GM23338 (cell line): ENCODE measurements at regions not wholly inside any gene's neighbourhood (a gene's known extent, or its start where the extent isn't known, plus 50 kb on each side); places are given as distances from the start of the nearest gene placed in this dataset.

Experiments
- ATAC-seq: fragments of 200-7000 bp; cut with Tn5 transposase; 3 replicates; pipeline ENCODE4 v1.9.1; 2020
- DNase-seq: peaks from one replicate; pipeline ENCODE4 v3.0.0-alpha.2; 2015; ENCODE audit warnings: low spot score
- H2AFZ ChIP-seq: fragments of 200-600 bp; sonication (generic); 2 replicates; pipeline ENCODE4 v1.8.0; 2016; ENCODE audit warnings: antibody characterized with exemption, mild to moderate bottlenecking, moderate library complexity
- H3F3A ChIP-seq: fragments of 200-600 bp; sonication (generic); replicated peaks from 2 replicates; pipeline ENCODE4 v1.8.0; 2017; ENCODE audit warnings: antibody characterized with exemption, mixed run types, low read depth
- H3K27ac ChIP-seq: fragments of 200-600 bp; sonication (generic); 2 replicates; pipeline ENCODE4 v1.6.1; 2016; ENCODE audit warnings: low read depth
- H3K27me3 ChIP-seq: fragments of 200-600 bp; sonication (generic); 2 replicates; pipeline ENCODE4 v1.8.0; 2016; ENCODE audit warnings: mild to moderate bottlenecking, mixed run types, moderate library complexity; ENCODE audit not compliant: insufficient read depth
- H3K36me3 ChIP-seq: fragments of 200-600 bp; sonication (generic); 2 replicates; pipeline ENCODE4 v1.8.0; 2016; ENCODE audit warnings: mild to moderate bottlenecking; ENCODE audit not compliant: insufficient read depth
- H3K4me1 ChIP-seq: fragments of 200-600 bp; sonication (generic); 2 replicates; pipeline ENCODE4 v1.8.0; 2016; ENCODE audit warnings: mild to moderate bottlenecking, moderate library complexity; ENCODE audit not compliant: insufficient read depth
- H3K4me2 ChIP-seq: fragments of 200-600 bp; sonication (generic); 2 replicates; pipeline ENCODE4 v1.7.1; 2017; ENCODE audit warnings: mixed run types
- H3K4me3 ChIP-seq: fragments of 200-600 bp; sonication (generic); 2 replicates; pipeline ENCODE4 v1.6.1; 2016; ENCODE audit warnings: mixed run types
- H3K79me2 ChIP-seq: fragments of 200-600 bp; sonication (generic); replicated peaks from 2 replicates; pipeline ENCODE4 v1.8.0; 2017; ENCODE audit warnings: mild to moderate bottlenecking; ENCODE audit not compliant: insufficient read depth
- H3K9me2 ChIP-seq: fragments of 200-600 bp; sonication (generic); 2 replicates; pipeline ENCODE4 v1.8.0; 2017; ENCODE audit not compliant: insufficient read depth
- H4K20me1 ChIP-seq: fragments of 200-600 bp; sonication (generic); replicated peaks from 2 replicates; pipeline ENCODE4 v1.8.0; 2017; ENCODE audit warnings: mild to moderate bottlenecking; ENCODE audit not compliant: insufficient read depth
- H3K27ac Mint-ChIP-seq: 2 replicates; pipeline ENCODE4 v1.8.0; 2020; ENCODE audit warnings: inconsistent platforms, mild to moderate bottlenecking, moderate library complexity, mixed read lengths
- H3K27me3 Mint-ChIP-seq: 3 replicates; pipeline ENCODE4 v1.8.0; 2022; ENCODE audit warnings: low read depth, mild to moderate bottlenecking, moderate library complexity, mixed read lengths, inconsistent platforms; ENCODE audit not compliant: insufficient read depth, poor library complexity
- H3K36me3 Mint-ChIP-seq: 3 replicates; pipeline ENCODE4 v1.8.0; 2021; ENCODE audit warnings: low read depth, mild to moderate bottlenecking, inconsistent platforms, moderate library complexity, mixed read lengths
- H3K4me1 Mint-ChIP-seq: 3 replicates; pipeline ENCODE4 v1.8.0; 2020; ENCODE audit warnings: mild to moderate bottlenecking, inconsistent platforms, mixed read lengths
- H3K4me3 Mint-ChIP-seq: 3 replicates; pipeline ENCODE4 v1.8.0; 2021; ENCODE audit warnings: moderate library complexity, mild to moderate bottlenecking, inconsistent platforms, mixed read lengths
- H3K9me3 Mint-ChIP-seq: 3 replicates; pipeline ENCODE4 v1.8.0; 2020; ENCODE audit warnings: moderate library complexity, mild to moderate bottlenecking, inconsistent platforms, mixed read lengths
- CREB1 ChIP-seq: fragments of 250-450 bp; sonication (Bioruptor Pico); IDR thresholded peaks from 2 replicates; pipeline ENCODE4 v1.5.0; 2020; ENCODE audit warnings: low read depth, mild to moderate bottlenecking, moderate library complexity
- EZH2 ChIP-seq: fragments of 200-600 bp; sonication (generic); IDR thresholded peaks from one replicate; pipeline ENCODE4 v1.8.0; 2017; ENCODE audit warnings: antibody characterized with exemption, mild to moderate bottlenecking, low read depth; ENCODE audit not compliant: unreplicated experiment
- EZH2phosphoT487 ChIP-seq: fragments of 200-600 bp; sonication (generic); IDR thresholded peaks from one replicate; pipeline ENCODE4 v1.8.1; 2018; ENCODE audit warnings: antibody characterized with exemption; ENCODE audit not compliant: unreplicated experiment
- JUNB ChIP-seq: IDR thresholded peaks from one replicate; pipeline ENCODE4 v1.6.1; 2016; ENCODE audit warnings: antibody characterized with exemption; ENCODE audit not compliant: unreplicated experiment
- NANOG ChIP-seq: IDR thresholded peaks from 2 replicates; pipeline ENCODE4 v1.6.1; 2016; ENCODE audit warnings: antibody characterized with exemption, borderline replicate concordance
- POLR2AphosphoS5 ChIP-seq: IDR thresholded peaks from 2 replicates; pipeline ENCODE4 v1.6.1; 2016; ENCODE audit warnings: antibody characterized with exemption, low read depth
- STAT1 ChIP-seq: IDR thresholded peaks from one replicate; pipeline ENCODE4 v1.6.1; 2016; ENCODE audit warnings: antibody characterized with exemption; ENCODE audit not compliant: unreplicated experiment
- ZNF114 ChIP-seq: fragments of 250-450 bp; sonication (Bioruptor Pico); IDR thresholded peaks from 2 replicates; pipeline ENCODE4 v1.5.0; 2020; ENCODE audit warnings: mild to moderate bottlenecking, moderate library complexity
- ZNF331 ChIP-seq: fragments of 250-450 bp; sonication (Bioruptor Pico); IDR thresholded peaks from 2 replicates; pipeline ENCODE4 v1.5.0; 2020; ENCODE audit warnings: low read depth, mild to moderate bottlenecking, moderate library complexity
- TF ChIP-seq, protein P1 (sequence below), 2 experiments: fragments of 200-600 bp in 1 of 2; sonication (generic) in 1 of 2; conservative IDR thresholded peaks; 2 replicates each; pipeline versions ENCODE4 v1.5.1 to v1.6.1; 2016 to 2017; ENCODE audit warnings: antibody characterized with exemption in 2 of 2, low read depth in 2 of 2, mild to moderate bottlenecking in 2 of 2, moderate library complexity in 1 of 2
- TF ChIP-seq, protein P2 (sequence below): IDR thresholded peaks from one replicate; pipeline ENCODE4 v1.6.1; 2018; ENCODE audit warnings: antibody characterized with exemption; ENCODE audit not compliant: unreplicated experiment
- TF ChIP-seq, protein P3 (sequence below): IDR thresholded peaks from 2 replicates; pipeline ENCODE4 v1.6.1; 2016; ENCODE audit warnings: antibody characterized with exemption
- TF ChIP-seq, protein P4 (sequence below): fragments of 250-450 bp; sonication (Bioruptor Pico); IDR thresholded peaks from 2 replicates; pipeline ENCODE4 v1.5.0; 2020; ENCODE audit warnings: mild to moderate bottlenecking, moderate library complexity

DNA sequence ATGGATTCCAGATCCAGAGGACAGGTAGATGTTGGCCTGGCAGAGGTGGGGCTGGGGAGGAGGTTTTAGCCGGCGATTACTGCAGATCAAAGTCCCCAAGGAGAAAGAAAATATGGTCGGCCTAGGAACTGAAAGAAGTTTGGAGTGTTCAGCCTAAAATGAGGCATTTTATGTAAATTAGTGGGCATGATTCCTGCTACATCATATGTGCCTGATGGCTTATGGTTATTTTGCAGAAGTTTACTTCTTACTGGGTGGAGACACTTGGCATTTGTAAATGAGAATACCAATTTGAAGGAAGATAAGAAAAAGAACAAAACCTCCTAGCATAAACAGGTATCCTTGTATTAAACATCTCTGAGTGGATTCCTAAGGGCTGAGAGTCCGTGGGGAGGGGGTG, 149.3 kb downstream of the FOXL1 start (continued):
- TF ChIP-seq, protein P1, sequence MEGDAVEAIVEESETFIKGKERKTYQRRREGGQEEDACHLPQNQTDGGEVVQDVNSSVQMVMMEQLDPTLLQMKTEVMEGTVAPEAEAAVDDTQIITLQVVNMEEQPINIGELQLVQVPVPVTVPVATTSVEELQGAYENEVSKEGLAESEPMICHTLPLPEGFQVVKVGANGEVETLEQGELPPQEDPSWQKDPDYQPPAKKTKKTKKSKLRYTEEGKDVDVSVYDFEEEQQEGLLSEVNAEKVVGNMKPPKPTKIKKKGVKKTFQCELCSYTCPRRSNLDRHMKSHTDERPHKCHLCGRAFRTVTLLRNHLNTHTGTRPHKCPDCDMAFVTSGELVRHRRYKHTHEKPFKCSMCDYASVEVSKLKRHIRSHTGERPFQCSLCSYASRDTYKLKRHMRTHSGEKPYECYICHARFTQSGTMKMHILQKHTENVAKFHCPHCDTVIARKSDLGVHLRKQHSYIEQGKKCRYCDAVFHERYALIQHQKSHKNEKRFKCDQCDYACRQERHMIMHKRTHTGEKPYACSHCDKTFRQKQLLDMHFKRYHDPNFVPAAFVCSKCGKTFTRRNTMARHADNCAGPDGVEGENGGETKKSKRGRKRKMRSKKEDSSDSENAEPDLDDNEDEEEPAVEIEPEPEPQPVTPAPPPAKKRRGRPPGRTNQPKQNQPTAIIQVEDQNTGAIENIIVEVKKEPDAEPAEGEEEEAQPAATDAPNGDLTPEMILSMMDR (conservative IDR thresholded peaks at IDR 0.05; ENCODE audit: low read depth in 2 of 2): no peak
- no peak for TF ChIP-seq JUNB

DNA sequence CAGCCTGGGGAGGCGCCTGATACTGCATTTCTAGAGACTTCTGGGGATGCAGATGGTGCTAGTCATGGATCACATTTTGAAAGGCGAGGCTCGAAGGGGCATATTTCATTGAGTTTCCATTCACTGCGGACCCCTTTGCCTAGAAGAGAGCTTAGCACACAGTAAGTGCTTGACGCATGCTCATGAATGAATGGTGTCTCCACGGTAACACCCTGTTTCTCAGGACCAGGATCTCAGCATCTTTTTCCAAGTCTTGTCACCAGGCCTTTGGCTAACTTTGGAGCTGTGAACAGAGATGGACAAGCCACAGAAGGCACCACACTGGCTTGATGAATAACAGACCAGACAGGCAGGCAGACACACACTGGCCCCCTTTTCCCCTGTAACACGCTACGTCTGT, 151.3 kb downstream of the FOXL1 start:
- H3K9me3 Mint-ChIP-seq: no peaks in the 10 kb centered on the region
- Histone ChIP-seq H3K4me1 (peaks cover 22% of the 10 kb centered on the region), H3K9me2 (no peaks in the 10 kb centered on the region), H3K79me2 (no peaks in the 10 kb centered on the region), H3K27ac (no peak overlapping the region), H2AFZ (no peak overlapping the region), H3K27me3 (no peaks in the 10 kb centered on the region), H3K4me3 (no peak overlapping the region), H3F3A (peaks cover 4% of the 10 kb centered on the region; the same call in 1 of the 2 replicates), H4K20me1 (no peaks in the 10 kb centered on the region), H3K4me2 (no peak overlapping the region), H3K36me3 (no peaks in the 10 kb centered on the region)
- H3K4me3 Mint-ChIP-seq: no peak overlapping the region
- DNase-seq (no peak), ATAC-seq (no peak)
- no peaks in the 10 kb centered on the region; the same call in 2 of the 3 replicates for H3K36me3 Mint-ChIP-seq
- H3K4me1 Mint-ChIP-seq: peaks cover 34% of the 10 kb centered on the region
- peaks cover 20% of the 10 kb centered on the region for H3K27me3 Mint-ChIP-seq
- no peak overlapping the region for H3K27ac Mint-ChIP-seq
- TF ChIP-seq EZH2phosphoT487 (no peak), EZH2 (no peak), NANOG (no peak), CREB1 (no peak), ZNF114 (no peak), POLR2AphosphoS5 (no peak), STAT1 (no peak), ZNF331 (CRISPR knock-in tag) (no peak), JUNB (no peak)
- TF ChIP-seq, protein P2, sequence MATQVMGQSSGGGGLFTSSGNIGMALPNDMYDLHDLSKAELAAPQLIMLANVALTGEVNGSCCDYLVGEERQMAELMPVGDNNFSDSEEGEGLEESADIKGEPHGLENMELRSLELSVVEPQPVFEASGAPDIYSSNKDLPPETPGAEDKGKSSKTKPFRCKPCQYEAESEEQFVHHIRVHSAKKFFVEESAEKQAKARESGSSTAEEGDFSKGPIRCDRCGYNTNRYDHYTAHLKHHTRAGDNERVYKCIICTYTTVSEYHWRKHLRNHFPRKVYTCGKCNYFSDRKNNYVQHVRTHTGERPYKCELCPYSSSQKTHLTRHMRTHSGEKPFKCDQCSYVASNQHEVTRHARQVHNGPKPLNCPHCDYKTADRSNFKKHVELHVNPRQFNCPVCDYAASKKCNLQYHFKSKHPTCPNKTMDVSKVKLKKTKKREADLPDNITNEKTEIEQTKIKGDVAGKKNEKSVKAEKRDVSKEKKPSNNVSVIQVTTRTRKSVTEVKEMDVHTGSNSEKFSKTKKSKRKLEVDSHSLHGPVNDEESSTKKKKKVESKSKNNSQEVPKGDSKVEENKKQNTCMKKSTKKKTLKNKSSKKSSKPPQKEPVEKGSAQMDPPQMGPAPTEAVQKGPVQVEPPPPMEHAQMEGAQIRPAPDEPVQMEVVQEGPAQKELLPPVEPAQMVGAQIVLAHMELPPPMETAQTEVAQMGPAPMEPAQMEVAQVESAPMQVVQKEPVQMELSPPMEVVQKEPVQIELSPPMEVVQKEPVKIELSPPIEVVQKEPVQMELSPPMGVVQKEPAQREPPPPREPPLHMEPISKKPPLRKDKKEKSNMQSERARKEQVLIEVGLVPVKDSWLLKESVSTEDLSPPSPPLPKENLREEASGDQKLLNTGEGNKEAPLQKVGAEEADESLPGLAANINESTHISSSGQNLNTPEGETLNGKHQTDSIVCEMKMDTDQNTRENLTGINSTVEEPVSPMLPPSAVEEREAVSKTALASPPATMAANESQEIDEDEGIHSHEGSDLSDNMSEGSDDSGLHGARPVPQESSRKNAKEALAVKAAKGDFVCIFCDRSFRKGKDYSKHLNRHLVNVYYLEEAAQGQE: no peak
- TF ChIP-seq, protein P3, sequence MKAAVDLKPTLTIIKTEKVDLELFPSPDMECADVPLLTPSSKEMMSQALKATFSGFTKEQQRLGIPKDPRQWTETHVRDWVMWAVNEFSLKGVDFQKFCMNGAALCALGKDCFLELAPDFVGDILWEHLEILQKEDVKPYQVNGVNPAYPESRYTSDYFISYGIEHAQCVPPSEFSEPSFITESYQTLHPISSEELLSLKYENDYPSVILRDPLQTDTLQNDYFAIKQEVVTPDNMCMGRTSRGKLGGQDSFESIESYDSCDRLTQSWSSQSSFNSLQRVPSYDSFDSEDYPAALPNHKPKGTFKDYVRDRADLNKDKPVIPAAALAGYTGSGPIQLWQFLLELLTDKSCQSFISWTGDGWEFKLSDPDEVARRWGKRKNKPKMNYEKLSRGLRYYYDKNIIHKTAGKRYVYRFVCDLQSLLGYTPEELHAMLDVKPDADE: no peak
- TF ChIP-seq, protein P4, sequence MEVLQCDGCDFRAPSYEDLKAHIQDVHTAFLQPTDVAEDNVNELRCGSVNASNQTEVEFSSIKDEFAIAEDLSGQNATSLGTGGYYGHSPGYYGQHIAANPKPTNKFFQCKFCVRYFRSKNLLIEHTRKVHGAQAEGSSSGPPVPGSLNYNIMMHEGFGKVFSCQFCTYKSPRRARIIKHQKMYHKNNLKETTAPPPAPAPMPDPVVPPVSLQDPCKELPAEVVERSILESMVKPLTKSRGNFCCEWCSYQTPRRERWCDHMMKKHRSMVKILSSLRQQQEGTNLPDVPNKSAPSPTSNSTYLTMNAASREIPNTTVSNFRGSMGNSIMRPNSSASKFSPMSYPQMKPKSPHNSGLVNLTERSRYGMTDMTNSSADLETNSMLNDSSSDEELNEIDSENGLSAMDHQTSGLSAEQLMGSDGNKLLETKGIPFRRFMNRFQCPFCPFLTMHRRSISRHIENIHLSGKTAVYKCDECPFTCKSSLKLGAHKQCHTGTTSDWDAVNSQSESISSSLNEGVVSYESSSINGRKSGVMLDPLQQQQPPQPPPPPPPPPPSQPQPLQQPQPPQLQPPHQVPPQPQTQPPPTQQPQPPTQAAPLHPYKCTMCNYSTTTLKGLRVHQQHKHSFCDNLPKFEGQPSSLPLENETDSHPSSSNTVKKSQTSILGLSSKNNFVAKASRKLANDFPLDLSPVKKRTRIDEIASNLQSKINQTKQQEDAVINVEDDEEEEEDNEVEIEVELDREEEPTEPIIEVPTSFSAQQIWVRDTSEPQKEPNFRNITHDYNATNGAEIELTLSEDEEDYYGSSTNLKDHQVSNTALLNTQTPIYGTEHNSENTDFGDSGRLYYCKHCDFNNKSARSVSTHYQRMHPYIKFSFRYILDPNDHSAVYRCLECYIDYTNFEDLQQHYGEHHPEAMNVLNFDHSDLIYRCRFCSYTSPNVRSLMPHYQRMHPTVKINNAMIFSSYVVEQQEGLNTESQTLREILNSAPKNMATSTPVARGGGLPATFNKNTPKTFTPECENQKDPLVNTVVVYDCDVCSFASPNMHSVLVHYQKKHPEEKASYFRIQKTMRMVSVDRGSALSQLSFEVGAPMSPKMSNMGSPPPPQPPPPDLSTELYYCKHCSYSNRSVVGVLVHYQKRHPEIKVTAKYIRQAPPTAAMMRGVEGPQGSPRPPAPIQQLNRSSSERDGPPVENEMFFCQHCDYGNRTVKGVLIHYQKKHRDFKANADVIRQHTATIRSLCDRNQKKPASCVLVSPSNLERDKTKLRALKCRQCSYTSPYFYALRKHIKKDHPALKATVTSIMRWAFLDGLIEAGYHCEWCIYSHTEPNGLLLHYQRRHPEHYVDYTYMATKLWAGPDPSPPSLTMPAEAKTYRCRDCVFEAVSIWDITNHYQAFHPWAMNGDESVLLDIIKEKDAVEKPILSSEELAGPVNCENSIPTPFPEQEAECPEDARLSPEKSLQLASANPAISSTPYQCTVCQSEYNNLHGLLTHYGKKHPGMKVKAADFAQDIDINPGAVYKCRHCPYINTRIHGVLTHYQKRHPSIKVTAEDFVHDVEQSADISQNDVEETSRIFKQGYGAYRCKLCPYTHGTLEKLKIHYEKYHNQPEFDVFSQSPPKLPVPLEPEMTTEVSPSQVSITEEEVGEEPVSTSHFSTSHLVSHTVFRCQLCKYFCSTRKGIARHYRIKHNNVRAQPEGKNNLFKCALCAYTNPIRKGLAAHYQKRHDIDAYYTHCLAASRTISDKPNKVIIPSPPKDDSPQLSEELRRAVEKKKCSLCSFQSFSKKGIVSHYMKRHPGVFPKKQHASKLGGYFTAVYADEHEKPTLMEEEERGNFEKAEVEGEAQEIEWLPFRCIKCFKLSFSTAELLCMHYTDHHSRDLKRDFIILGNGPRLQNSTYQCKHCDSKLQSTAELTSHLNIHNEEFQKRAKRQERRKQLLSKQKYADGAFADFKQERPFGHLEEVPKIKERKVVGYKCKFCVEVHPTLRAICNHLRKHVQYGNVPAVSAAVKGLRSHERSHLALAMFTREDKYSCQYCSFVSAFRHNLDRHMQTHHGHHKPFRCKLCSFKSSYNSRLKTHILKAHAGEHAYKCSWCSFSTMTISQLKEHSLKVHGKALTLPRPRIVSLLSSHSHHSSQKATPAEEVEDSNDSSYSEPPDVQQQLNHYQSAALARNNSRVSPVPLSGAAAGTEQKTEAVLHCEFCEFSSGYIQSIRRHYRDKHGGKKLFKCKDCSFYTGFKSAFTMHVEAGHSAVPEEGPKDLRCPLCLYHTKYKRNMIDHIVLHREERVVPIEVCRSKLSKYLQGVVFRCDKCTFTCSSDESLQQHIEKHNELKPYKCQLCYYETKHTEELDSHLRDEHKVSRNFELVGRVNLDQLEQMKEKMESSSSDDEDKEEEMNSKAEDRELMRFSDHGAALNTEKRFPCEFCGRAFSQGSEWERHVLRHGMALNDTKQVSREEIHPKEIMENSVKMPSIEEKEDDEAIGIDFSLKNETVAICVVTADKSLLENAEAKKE (CRISPR knock-in tag): no peak
